ENCODE measurements at regions not wholly inside any gene's neighbourhood (a gene's known extent, or its start where the extent isn't known, plus 50 kb on each side); places are given as distances from the start of the nearest gene placed in this dataset.
"Not testable (repeated sequence)": the region's sequence is repeated elsewhere in the genome, so short reads cannot be mapped to it uniquely, and the experiment has no call there.

- not testable (repeated sequence) for TF ChIP-seq CTCF, EZH2, EZH2phosphoT487 (IDR thresholded peaks at IDR 0.05)
These were observed 1047.0 kb upstream of the EDIL3 start for GRCh38 chr5:85431726-85432125.

All from neural progenitor cell (in vitro differentiated cells).